ENCODE measurements at regions not wholly inside any gene's neighbourhood (a gene's known extent, or its start where the extent isn't known, plus 50 kb on each side); places are given as distances from the start of the nearest gene placed in this dataset.

GRCh38 chr10:88049204-88049603 is 185.8 kb downstream of the PTEN start:
- Mint-ChIP-seq H3K36me3 (ENCODE audit: insufficient read depth, unreplicated experiment) (no peaks in the 10 kb centered on the region), H3K4me1 (ENCODE audit: low read depth, unreplicated experiment) (no peaks in the 10 kb centered on the region), H3K4me3 (ENCODE audit: unreplicated experiment) (no peak overlapping the region), H3K27me3 (ENCODE audit: insufficient read depth, unreplicated experiment) (no peaks in the 10 kb centered on the region), H3K27ac (ENCODE audit: unreplicated experiment) (no peak overlapping the region), H3K9me3 (ENCODE audit: unreplicated experiment) (no peaks in the 10 kb centered on the region)
- no TSS peak for BruUV-seq (replicated peaks)
- Histone ChIP-seq H3K27me3 (replicated peaks; ENCODE audit: control insufficient read depth, insufficient read depth, low read length) (no peaks in the 10 kb centered on the region), H3K4me1 (no peaks in the 10 kb centered on the region), H3K9me3 (no peaks in the 10 kb centered on the region), H3K36me3 (ENCODE audit: control insufficient read depth, insufficient read depth, low read length) (no peaks in the 10 kb centered on the region), H3K4me3 (ENCODE audit: low read depth, low read length) (no peak overlapping the region)
- intact Hi-C loops (cut with micrococcal nuclease; ENCODE audit: unreplicated experiment), result no loop called here
- DNase-seq, result no peak
- ChIA-PET CTCF (no interaction called here), POLR2A (no interaction called here)
- TF ChIP-seq CTCF (IDR thresholded peaks at IDR 0.05; ENCODE audit: insufficient read depth in 1 of 2, low read depth in 1 of 2, low read length in 1 of 2, severe bottlenecking in 1 of 2, unreplicated experiment in 1 of 2), result no peak

- no peaks in the 10 kb centered on the region for H3K9me3 Mint-ChIP-seq (ENCODE audit: unreplicated experiment)
- TF ChIP-seq CTCF (IDR thresholded peaks at IDR 0.05; ENCODE audit: insufficient read depth in 1 of 2, low read depth in 1 of 2, low read length in 1 of 2, severe bottlenecking in 1 of 2, unreplicated experiment in 1 of 2), result no peak
- ChIA-PET POLR2A (no interaction called here), CTCF (no interaction called here)
- BruUV-seq (replicated peaks), result no TSS peak
- H3K27me3 ChIP-seq (replicated peaks; ENCODE audit: control insufficient read depth, insufficient read depth, low read length), result no peaks in the 10 kb centered on the region
- intact Hi-C loops (cut with micrococcal nuclease; ENCODE audit: unreplicated experiment), result no loop called here
- no peak overlapping the region for H3K4me3 ChIP-seq (ENCODE audit: low read depth, low read length)
- H3K4me1 ChIP-seq, result peaks cover 5% of the 10 kb centered on the region
- no peaks in the 10 kb centered on the region for H3K4me1 Mint-ChIP-seq (ENCODE audit: low read depth, unreplicated experiment)
- DNase-seq, result no peak
- H3K36me3 Mint-ChIP-seq (ENCODE audit: insufficient read depth, unreplicated experiment), result no peaks in the 10 kb centered on the region
- no peaks in the 10 kb centered on the region for H3K27me3 Mint-ChIP-seq (ENCODE audit: insufficient read depth, unreplicated experiment)
- no peaks in the 10 kb centered on the region for H3K36me3 ChIP-seq (ENCODE audit: control insufficient read depth, insufficient read depth, low read length)
- no peak overlapping the region for H3K4me3 Mint-ChIP-seq (ENCODE audit: unreplicated experiment)
- H3K27ac Mint-ChIP-seq (ENCODE audit: unreplicated experiment), result no peak overlapping the region
- no peaks in the 10 kb centered on the region for H3K9me3 ChIP-seq
Measured at GRCh38 chr10:88057720-88058119, 194.3 kb downstream of the PTEN start.

GRCh38 chr10:88058750-88059149 is 195.3 kb downstream of the PTEN start:
- Histone ChIP-seq H3K4me3 (ENCODE audit: low read depth, low read length) (no peak overlapping the region), H3K27me3 (replicated peaks; ENCODE audit: control insufficient read depth, insufficient read depth, low read length) (no peaks in the 10 kb centered on the region), H3K9me3 (no peaks in the 10 kb centered on the region), H3K36me3 (ENCODE audit: control insufficient read depth, insufficient read depth, low read length) (no peaks in the 10 kb centered on the region), H3K4me1 (peaks cover 13% of the 10 kb centered on the region)
- Mint-ChIP-seq H3K4me1 (ENCODE audit: low read depth, unreplicated experiment) (no peaks in the 10 kb centered on the region), H3K36me3 (ENCODE audit: insufficient read depth, unreplicated experiment) (no peaks in the 10 kb centered on the region), H3K4me3 (ENCODE audit: unreplicated experiment) (no peak overlapping the region), H3K27me3 (ENCODE audit: insufficient read depth, unreplicated experiment) (no peaks in the 10 kb centered on the region), H3K27ac (ENCODE audit: unreplicated experiment) (no peak overlapping the region), H3K9me3 (ENCODE audit: unreplicated experiment) (no peaks in the 10 kb centered on the region)
- ChIA-PET CTCF (interaction anchor here (0.7 kb wide), 1 partner anchor 28 kb away, joined by 8 read pairs; no protein-coding TSS in a partner anchor), POLR2A (no interaction called here)
- TF ChIP-seq CTCF (IDR thresholded peaks at IDR 0.05; ENCODE audit: insufficient read depth in 1 of 2, low read depth in 1 of 2, low read length in 1 of 2, severe bottlenecking in 1 of 2, unreplicated experiment in 1 of 2), result no peak
- no TSS peak for BruUV-seq (replicated peaks)
- intact Hi-C loops (cut with micrococcal nuclease; ENCODE audit: unreplicated experiment), result no loop called here
- DNase-seq, result no peak
